ENCODE measurements at regions not wholly inside any gene's neighbourhood (a gene's known extent, or its start where the extent isn't known, plus 50 kb on each side); places are given as distances from the start of the nearest gene placed in this dataset.

DNA sequence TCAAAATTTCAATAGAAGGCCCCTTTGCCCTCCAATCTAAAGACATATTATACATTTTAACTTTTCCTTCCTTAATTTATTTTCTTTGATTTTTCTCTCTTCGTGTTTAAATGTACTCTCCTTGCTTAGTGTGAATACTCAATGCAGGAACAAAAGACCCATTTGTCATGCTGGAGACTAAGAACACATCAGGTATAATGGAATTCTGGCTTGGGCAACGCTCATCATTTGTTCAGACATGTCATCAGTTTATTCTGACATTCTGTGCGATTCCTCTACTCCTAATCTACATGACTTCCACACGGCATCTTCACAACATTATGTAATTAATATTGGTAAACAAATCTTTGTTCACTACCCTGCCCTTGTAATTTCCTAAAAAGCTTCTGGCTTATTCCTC is 136.6 kb upstream of the LRRN1 start:
- 1% methylated on average over 4 of the region's 4 CpGs for WGBS (ENCODE audit: insufficient coverage, low coverage, missing lambda C conversion rate)
- TF ChIP-seq PRMT5 (CRISPR knock-in tag; IDR thresholded peaks at IDR 0.05), result no peak
- TF ChIP-seq, protein P1, sequence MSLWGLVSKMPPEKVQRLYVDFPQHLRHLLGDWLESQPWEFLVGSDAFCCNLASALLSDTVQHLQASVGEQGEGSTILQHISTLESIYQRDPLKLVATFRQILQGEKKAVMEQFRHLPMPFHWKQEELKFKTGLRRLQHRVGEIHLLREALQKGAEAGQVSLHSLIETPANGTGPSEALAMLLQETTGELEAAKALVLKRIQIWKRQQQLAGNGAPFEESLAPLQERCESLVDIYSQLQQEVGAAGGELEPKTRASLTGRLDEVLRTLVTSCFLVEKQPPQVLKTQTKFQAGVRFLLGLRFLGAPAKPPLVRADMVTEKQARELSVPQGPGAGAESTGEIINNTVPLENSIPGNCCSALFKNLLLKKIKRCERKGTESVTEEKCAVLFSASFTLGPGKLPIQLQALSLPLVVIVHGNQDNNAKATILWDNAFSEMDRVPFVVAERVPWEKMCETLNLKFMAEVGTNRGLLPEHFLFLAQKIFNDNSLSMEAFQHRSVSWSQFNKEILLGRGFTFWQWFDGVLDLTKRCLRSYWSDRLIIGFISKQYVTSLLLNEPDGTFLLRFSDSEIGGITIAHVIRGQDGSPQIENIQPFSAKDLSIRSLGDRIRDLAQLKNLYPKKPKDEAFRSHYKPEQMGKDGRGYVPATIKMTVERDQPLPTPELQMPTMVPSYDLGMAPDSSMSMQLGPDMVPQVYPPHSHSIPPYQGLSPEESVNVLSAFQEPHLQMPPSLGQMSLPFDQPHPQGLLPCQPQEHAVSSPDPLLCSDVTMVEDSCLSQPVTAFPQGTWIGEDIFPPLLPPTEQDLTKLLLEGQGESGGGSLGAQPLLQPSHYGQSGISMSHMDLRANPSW (CRISPR knock-in tag; IDR thresholded peaks at IDR 0.05), result no peak
- TF ChIP-seq SMAD1 (IDR thresholded peaks at IDR 0.05; ENCODE audit: low read depth, low read length, partially characterized antibody), result no peak
- no peak for TF ChIP-seq MECOM (CRISPR knock-in tag; IDR thresholded peaks at IDR 0.05)
- no peak for TF ChIP-seq RBM17 (IDR thresholded peaks at IDR 0.05; ENCODE audit: borderline replicate concordance, low read depth, low read length)
- TF ChIP-seq, protein P2, sequence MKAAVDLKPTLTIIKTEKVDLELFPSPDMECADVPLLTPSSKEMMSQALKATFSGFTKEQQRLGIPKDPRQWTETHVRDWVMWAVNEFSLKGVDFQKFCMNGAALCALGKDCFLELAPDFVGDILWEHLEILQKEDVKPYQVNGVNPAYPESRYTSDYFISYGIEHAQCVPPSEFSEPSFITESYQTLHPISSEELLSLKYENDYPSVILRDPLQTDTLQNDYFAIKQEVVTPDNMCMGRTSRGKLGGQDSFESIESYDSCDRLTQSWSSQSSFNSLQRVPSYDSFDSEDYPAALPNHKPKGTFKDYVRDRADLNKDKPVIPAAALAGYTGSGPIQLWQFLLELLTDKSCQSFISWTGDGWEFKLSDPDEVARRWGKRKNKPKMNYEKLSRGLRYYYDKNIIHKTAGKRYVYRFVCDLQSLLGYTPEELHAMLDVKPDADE (conservative IDR thresholded peaks at IDR 0.05; ENCODE audit: control insufficient read depth, low read depth, low read length), result no peak
- TF ChIP-seq, protein P3, sequence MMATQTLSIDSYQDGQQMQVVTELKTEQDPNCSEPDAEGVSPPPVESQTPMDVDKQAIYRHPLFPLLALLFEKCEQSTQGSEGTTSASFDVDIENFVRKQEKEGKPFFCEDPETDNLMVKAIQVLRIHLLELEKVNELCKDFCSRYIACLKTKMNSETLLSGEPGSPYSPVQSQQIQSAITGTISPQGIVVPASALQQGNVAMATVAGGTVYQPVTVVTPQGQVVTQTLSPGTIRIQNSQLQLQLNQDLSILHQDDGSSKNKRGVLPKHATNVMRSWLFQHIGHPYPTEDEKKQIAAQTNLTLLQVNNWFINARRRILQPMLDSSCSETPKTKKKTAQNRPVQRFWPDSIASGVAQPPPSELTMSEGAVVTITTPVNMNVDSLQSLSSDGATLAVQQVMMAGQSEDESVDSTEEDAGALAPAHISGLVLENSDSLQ (IDR thresholded peaks at IDR 0.05), result no peak
- TF ChIP-seq, protein P4, sequence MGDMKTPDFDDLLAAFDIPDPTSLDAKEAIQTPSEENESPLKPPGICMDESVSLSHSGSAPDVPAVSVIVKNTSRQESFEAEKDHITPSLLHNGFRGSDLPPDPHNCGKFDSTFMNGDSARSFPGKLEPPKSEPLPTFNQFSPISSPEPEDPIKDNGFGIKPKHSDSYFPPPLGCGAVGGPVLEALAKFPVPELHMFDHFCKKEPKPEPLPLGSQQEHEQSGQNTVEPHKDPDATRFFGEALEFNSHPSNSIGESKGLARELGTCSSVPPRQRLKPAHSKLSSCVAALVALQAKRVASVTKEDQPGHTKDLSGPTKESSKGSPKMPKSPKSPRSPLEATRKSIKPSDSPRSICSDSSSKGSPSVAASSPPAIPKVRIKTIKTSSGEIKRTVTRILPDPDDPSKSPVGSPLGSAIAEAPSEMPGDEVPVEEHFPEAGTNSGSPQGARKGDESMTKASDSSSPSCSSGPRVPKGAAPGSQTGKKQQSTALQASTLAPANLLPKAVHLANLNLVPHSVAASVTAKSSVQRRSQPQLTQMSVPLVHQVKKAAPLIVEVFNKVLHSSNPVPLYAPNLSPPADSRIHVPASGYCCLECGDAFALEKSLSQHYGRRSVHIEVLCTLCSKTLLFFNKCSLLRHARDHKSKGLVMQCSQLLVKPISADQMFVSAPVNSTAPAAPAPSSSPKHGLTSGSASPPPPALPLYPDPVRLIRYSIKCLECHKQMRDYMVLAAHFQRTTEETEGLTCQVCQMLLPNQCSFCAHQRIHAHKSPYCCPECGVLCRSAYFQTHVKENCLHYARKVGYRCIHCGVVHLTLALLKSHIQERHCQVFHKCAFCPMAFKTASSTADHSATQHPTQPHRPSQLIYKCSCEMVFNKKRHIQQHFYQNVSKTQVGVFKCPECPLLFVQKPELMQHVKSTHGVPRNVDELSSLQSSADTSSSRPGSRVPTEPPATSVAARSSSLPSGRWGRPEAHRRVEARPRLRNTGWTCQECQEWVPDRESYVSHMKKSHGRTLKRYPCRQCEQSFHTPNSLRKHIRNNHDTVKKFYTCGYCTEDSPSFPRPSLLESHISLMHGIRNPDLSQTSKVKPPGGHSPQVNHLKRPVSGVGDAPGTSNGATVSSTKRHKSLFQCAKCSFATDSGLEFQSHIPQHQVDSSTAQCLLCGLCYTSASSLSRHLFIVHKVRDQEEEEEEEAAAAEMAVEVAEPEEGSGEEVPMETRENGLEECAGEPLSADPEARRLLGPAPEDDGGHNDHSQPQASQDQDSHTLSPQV (IDR thresholded peaks at IDR 0.05), result no peak
- TF ChIP-seq JUNB (CRISPR knock-in tag; conservative IDR thresholded peaks at IDR 0.05), result no peak
- no peak for TF ChIP-seq SRSF3 (IDR thresholded peaks at IDR 0.05; ENCODE audit: insufficient read depth, low read length)
- TF ChIP-seq ZNF79 (CRISPR knock-in tag; IDR thresholded peaks at IDR 0.05; ENCODE audit: low read depth), result no peak
- TF ChIP-seq NFIX (CRISPR knock-in tag; IDR thresholded peaks at IDR 0.05; ENCODE audit: low read depth), result no peak
- TF ChIP-seq ETS2 (tag; IDR thresholded peaks at IDR 0.05; ENCODE audit: borderline replicate concordance, poor library complexity, severe bottlenecking), result no peak
- TF ChIP-seq TAF9B (IDR thresholded peaks at IDR 0.05; ENCODE audit: partially characterized antibody), result no peak

More for the DNA sequence above, 136.6 kb upstream of the LRRN1 start:
- Histone ChIP-seq H3K9me1 (ENCODE audit: control insufficient read depth, insufficient read depth, low read length) (no peaks in the 10 kb centered on the region), H3K4me3 (no peak overlapping the region), H3K36me3 (ENCODE audit: control insufficient read depth, insufficient read depth, low read length) (no peaks in the 10 kb centered on the region), H3K27ac (ENCODE audit: extremely low read depth, low read depth, low read length) (no peak overlapping the region), H3K9ac (ENCODE audit: insufficient read depth in 1 of 2, low read depth in 2 of 2, low read length in 2 of 2) (no peak overlapping the region), H3K9me3 (replicated peaks; ENCODE audit: control insufficient read depth, insufficient read depth, low read depth, low read length) (peaks cover 3% of the 10 kb centered on the region; the same call in 1 of the 2 replicates), H3K79me2 (ENCODE audit: control insufficient read depth, insufficient read depth, low read length) (no peaks in the 10 kb centered on the region), H2AFZ (ENCODE audit: low read depth, low read length) (no peak overlapping the region), H3K4me1 (replicated peaks in 1 of 2; ENCODE audit: control insufficient read depth in 2 of 2, insufficient read depth in 2 of 2, low read length in 2 of 2) (no peaks in the 10 kb centered on the region), H4K20me1 (replicated peaks; ENCODE audit: control insufficient read depth, insufficient read depth, low read length) (no peaks in the 10 kb centered on the region), H3K4me2 (ENCODE audit: insufficient read depth, low read length) (no peak overlapping the region), H3K27me3 (ENCODE audit: control insufficient read depth in 2 of 2, insufficient read depth in 2 of 2, low read length in 2 of 2) (no peaks in the 10 kb centered on the region)
- in situ Hi-C loops (cut with MboI) (no loop called here), intact Hi-C loops (cut with micrococcal nuclease) (no loop called here)
- no TSS peak for BruUV-seq (replicated peaks)
- ATAC-seq, result no peak
- FAIRE-seq, result no peak
- DNase-seq (ENCODE audit: extremely low read depth in 1 of 4, low spot score in 3 of 4), result no peak
- POLR2A ChIA-PET, result no interaction called here
- CTCF ChIA-PET (ENCODE audit: low intra/inter-chr PET ratio), result no interaction called here

Data from K562 (cell line).